GM23248 (cell line): ENCODE measurements at regions not wholly inside any gene's neighbourhood (a gene's known extent, or its start where the extent isn't known, plus 50 kb on each side); places are given as distances from the start of the nearest gene placed in this dataset.
A peak's percentile ranks its signal among the peaks of the same experiment; 100 is the strongest.

ENCODE experiments used
- DNase-seq: peaks from one replicate; pipeline ENCODE4 v3.0.0-alpha.2; 2015
- H2AFZ ChIP-seq: fragments of 200-600 bp; sonication (generic); 2 replicates; pipeline ENCODE4 v1.6.1; 2016; ENCODE audit warnings: antibody characterized with exemption
- H3F3A ChIP-seq: fragments of 200-600 bp; sonication (generic); 2 replicates; pipeline ENCODE4 v1.6.1; 2016; ENCODE audit warnings: mild to moderate bottlenecking, antibody characterized with exemption, mixed run types; ENCODE audit not compliant: insufficient read depth
- H3K27ac ChIP-seq: fragments of 200-600 bp; sonication (generic); 2 replicates; pipeline ENCODE4 v1.5.1; 2016; ENCODE audit warnings: mild to moderate bottlenecking
- H3K27me3 ChIP-seq: fragments of 200-600 bp; sonication (generic); replicated peaks from 2 replicates; pipeline ENCODE4 v1.6.1; 2016; ENCODE audit warnings: mild to moderate bottlenecking; ENCODE audit not compliant: insufficient read depth
- H3K36me3 ChIP-seq: fragments of 200-600 bp; sonication (generic); 2 replicates; pipeline ENCODE4 v1.6.1; 2016; ENCODE audit warnings: low read depth, mild to moderate bottlenecking
- H3K4me1 ChIP-seq: fragments of 200-600 bp; sonication (generic); 2 replicates; pipeline ENCODE4 v1.6.1; 2016; ENCODE audit warnings: mild to moderate bottlenecking; ENCODE audit not compliant: insufficient read depth
- H3K4me2 ChIP-seq: fragments of 200-600 bp; sonication (generic); one replicate; pipeline ENCODE4 v1.6.1; 2016; ENCODE audit warnings: mild to moderate bottlenecking; ENCODE audit not compliant: unreplicated experiment
- H3K4me3 ChIP-seq: fragments of 200-600 bp; sonication (generic); 2 replicates; pipeline ENCODE4 v1.5.1; 2016; ENCODE audit warnings: mild to moderate bottlenecking
- H3K79me2 ChIP-seq: fragments of 200-600 bp; sonication (generic); 2 replicates; pipeline ENCODE4 v1.6.1; 2016; ENCODE audit warnings: mild to moderate bottlenecking; ENCODE audit not compliant: insufficient read depth
- H3K9ac ChIP-seq: fragments of 200-600 bp; sonication (generic); 2 replicates; pipeline ENCODE4 v1.6.1; 2016; ENCODE audit warnings: mild to moderate bottlenecking
- H3K9me2 ChIP-seq: fragments of 200-600 bp; sonication (generic); 2 replicates; pipeline ENCODE4 v1.6.1; 2016; ENCODE audit warnings: mixed run types, mild to moderate bottlenecking, moderate library complexity; ENCODE audit not compliant: insufficient read depth
- H3K9me3 ChIP-seq: fragments of 200-600 bp; sonication (generic); one replicate; pipeline ENCODE4 v1.6.1; 2017; ENCODE audit warnings: low read depth
- H4K20me1 ChIP-seq: fragments of 200-600 bp; sonication (generic); 2 replicates; pipeline ENCODE4 v1.6.0; 2016; ENCODE audit not compliant: insufficient read depth
- EZH2 ChIP-seq: fragments of 200-600 bp; sonication (generic); IDR thresholded peaks from 2 replicates; pipeline ENCODE4 v1.6.1; 2018; ENCODE audit warnings: antibody characterized with exemption, mild to moderate bottlenecking; ENCODE audit not compliant: insufficient read depth, poor library complexity, severe bottlenecking
- EZH2phosphoT487 ChIP-seq: fragments of 200-600 bp; sonication (generic); IDR thresholded peaks from 2 replicates; pipeline ENCODE4 v1.6.1; 2018; ENCODE audit warnings: antibody characterized with exemption, moderate library complexity, mild to moderate bottlenecking, low read depth; ENCODE audit not compliant: insufficient read depth
- WGBS, 2 experiments: methylation state at CpG; one replicate each; pipeline ENCODE4 v1.1.6; 2015 to 2017; ENCODE audit warnings: low lambda C conversion rate in 2 of 2, low coverage in 1 of 2; ENCODE audit errors: missing lambda C conversion rate in 2 of 2; 5-methylcytosine and 5-hydroxymethylcytosine counted together
- in situ Hi-C: fragments of 300-500 bp; cut with MboI; formaldehyde crosslinking; loops from 2 replicates; pipeline ENCODE4 v1.15.0; 2020

DNA sequence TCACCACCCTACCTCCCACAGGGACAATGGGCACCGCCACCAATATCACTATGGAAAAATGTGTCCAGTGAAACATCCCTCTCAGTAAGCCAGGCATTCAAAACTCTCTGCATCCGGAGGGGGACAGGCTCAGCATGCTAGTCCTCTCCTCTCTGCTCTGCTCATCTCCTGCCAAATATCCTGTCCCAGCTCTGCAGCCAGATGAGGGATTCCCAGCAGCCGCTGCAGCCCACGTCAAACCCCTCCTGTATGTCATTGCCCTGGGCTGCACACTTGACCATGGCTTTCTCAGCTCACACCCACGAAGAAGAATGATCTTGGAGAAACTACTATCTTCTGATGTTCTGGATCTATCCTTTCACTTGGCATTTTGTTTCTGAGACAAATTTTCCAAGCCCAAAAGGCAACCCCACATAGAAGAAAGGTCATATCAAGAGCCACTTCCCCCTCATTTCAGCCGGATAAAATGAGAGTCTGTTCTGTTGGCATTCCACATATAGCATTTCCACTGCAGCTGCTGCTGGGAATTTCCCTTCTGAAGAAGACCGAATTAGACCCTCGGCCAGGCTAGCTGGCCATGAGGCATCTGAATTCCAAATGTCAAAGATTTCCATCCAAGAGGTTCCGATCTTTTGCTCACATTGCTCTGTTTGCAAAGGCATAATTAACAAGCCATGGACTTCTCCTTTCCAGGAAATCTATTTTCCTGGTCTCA, 338.0 kb downstream of the ACTL7B start:
- Histone ChIP-seq H4K20me1 (no peaks in the 10 kb centered on the region), H3K27ac (no peak overlapping the region), H3K9me2 (no peaks in the 10 kb centered on the region), H2AFZ (0 out of 2 replicates have a peak overlapping the region, but pooled peaks have one; percentile 16), H3K9ac (no peak overlapping the region), H3K4me1 (peaks cover 10% of the 10 kb centered on the region), H3K4me2 (peak overlapping the region; percentile 29), H3F3A (no peaks in the 10 kb centered on the region), H3K4me3 (no peak overlapping the region), H3K9me3 (no peaks in the 10 kb centered on the region), H3K79me2 (no peaks in the 10 kb centered on the region), H3K36me3 (no peaks in the 10 kb centered on the region), H3K27me3 (no peaks in the 10 kb centered on the region)
- peak; percentile 13 for DNase-seq
- in situ Hi-C loops, result no loop called here
- 26 to 32% methylated on average over 9 of the region's 9 CpGs for WGBS, 2 experiments
- TF ChIP-seq EZH2, result no peak
- TF ChIP-seq EZH2phosphoT487, result no peak

DNA sequence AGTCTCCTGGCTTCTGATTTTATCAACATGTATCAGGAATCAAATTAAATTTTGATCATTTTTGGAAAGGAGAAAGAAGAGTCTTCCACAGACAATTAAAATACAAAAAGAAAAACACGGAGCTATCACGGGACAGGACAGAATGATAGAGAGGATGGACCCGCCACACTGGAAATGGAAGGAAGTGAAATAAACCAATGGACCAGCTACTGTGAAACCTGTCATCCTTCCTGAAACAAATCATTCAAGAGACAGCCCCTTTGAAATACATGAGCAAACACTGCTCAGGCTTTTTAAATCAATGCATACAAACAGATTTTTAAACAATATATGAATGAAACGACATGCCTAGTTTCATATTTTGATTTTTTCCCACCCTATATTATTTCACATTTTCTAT, 339.4 kb downstream of the ACTL7B start:
- Histone ChIP-seq H3K79me2 (no peaks in the 10 kb centered on the region), H3K9me2 (no peaks in the 10 kb centered on the region), H3K9me3 (no peaks in the 10 kb centered on the region), H3K36me3 (no peaks in the 10 kb centered on the region), H3K4me1 (peaks cover 21% of the 10 kb centered on the region), H3F3A (peaks cover 10% of the 10 kb centered on the region), H3K4me2 (no peak overlapping the region), H3K9ac (no peak overlapping the region), H3K27me3 (no peaks in the 10 kb centered on the region), H3K4me3 (no peak overlapping the region), H3K27ac (no peak overlapping the region), H2AFZ (no peak overlapping the region), H4K20me1 (no peaks in the 10 kb centered on the region)
- in situ Hi-C loops, result no loop called here
- DNase-seq, result no peak
- TF ChIP-seq EZH2 (no peak), EZH2phosphoT487 (no peak)
- WGBS, 2 experiments, result 90 to 93% methylated on average over 4 of the region's 4 CpGs

DNA sequence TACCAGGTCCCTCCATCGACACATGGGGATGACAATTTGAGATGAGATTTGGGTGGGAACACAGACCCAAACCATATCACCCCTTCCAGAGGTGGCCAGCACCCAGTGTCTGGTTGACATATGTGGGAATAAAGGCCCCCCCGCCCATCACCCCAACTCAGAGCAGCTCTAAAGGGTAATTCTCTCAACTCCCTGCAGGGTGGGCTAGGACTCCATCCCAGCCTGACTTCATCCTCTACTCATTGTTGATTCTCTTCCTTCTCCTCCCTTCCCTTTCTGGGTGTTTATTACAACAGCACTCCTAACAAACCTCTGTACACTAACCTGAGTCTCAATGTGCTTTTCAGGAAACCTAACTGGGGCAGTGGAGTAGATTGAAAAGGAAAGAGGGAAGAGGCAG, 339.9 kb downstream of the ACTL7B start:
- H3F3A ChIP-seq, result peaks cover 14% of the 10 kb centered on the region
- H3K27ac ChIP-seq, result no peak overlapping the region
- no peaks in the 10 kb centered on the region for H4K20me1 ChIP-seq
- no peaks in the 10 kb centered on the region for H3K9me2 ChIP-seq
- H3K9ac ChIP-seq, result no peak overlapping the region
- no peaks in the 10 kb centered on the region for H3K79me2 ChIP-seq
- peaks cover 21% of the 10 kb centered on the region for H3K4me1 ChIP-seq
- no peaks in the 10 kb centered on the region for H3K36me3 ChIP-seq
- H3K27me3 ChIP-seq, result no peaks in the 10 kb centered on the region
- H3K4me2 ChIP-seq, result no peak overlapping the region
- no peak overlapping the region for H2AFZ ChIP-seq
- DNase-seq, result no peak
- in situ Hi-C loops, result no loop called here
- no peak overlapping the region for H3K4me3 ChIP-seq
- 71 to 86% methylated on average over 2 of the region's 2 CpGs for WGBS, 2 experiments
- TF ChIP-seq EZH2 (no peak), EZH2phosphoT487 (no peak)
- H3K9me3 ChIP-seq, result no peaks in the 10 kb centered on the region

DNA sequence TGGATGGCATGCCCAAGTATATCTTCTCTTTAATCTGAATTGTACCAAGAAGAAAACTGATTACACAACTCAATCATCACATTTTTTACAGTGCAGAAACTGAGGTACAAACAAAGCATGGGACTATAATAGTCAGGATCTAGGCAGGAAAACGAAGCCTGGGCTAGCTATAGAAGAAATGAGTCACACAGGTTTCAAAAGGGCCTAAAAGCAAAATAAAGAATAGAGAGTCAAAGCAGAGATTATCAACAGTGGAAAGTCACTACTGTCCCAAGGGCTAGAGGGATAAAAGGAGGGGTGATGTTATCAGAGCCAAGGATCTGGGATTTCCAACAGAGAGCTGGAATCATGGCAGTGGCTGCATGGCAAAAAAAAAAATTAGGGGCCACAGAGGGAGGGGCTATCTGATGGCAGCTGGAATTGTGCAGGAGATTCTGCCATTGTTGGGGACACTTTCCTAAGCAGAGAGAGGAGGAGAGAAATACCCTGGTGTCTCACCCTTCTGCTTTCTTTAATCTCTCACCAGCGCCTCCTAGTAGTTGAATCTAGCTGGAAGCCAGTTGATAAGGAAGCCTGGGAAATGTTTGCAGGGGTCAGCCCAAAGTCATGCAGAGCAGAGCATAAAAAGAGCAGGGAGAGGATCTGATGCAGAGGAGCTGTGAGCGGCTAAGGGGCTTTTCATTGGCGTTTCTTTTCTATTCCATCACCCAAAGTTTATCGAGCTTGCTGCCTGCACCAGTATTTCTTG, 343.2 kb downstream of the ACTL7B start:
- Histone ChIP-seq H3K27ac (0 out of 2 replicates have a peak overlapping the region, but pooled peaks have one; percentile 58), H3K4me1 (peaks cover 21% of the 10 kb centered on the region), H2AFZ (no peak overlapping the region), H3K36me3 (no peaks in the 10 kb centered on the region), H3K9me2 (no peaks in the 10 kb centered on the region), H3K4me3 (no peak overlapping the region), H3K4me2 (no peak overlapping the region), H3K79me2 (no peaks in the 10 kb centered on the region), H3K9ac (no peak overlapping the region), H4K20me1 (no peaks in the 10 kb centered on the region), H3K27me3 (no peaks in the 10 kb centered on the region), H3K9me3 (no peaks in the 10 kb centered on the region), H3F3A (peaks cover 19% of the 10 kb centered on the region)
- WGBS, 2 experiments, result 85 to 87% methylated on average over 5 of the region's 5 CpGs
- TF ChIP-seq EZH2 (no peak), EZH2phosphoT487 (no peak)
- DNase-seq, result peak; percentile 53
- in situ Hi-C loops, result no loop called here
